ENCODE measurements at regions not wholly inside any gene's neighbourhood (a gene's known extent, or its start where the extent isn't known, plus 50 kb on each side); places are given as distances from the start of the nearest gene placed in this dataset.

DNA sequence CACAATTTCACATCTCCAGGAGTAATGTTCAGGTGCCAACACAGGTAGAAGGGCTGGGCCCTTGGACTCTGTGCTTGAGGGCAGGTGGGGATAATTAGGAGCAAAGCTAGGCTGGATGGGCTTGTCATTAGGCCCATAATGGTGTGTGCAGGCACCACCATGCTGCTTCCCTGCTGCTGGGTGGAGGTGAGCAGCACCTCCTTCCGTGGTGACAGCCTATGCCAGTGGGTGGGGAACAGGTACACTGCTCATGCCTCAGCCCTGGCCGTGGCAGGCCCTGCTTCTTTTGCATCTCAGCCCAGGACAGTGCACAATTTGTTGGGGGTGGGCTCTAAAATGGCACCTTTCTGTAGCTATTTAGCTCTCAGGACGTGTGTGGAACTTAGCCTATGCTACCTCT lies 955.5 kb downstream of the TMTC2 start:
- Mint-ChIP-seq H3K4me3 (no peak overlapping the region), H3K36me3 (ENCODE audit: low read depth) (no peaks in the 10 kb centered on the region), H3K27ac (no peak overlapping the region), H3K9me3 (peaks cover 6% of the 10 kb centered on the region), H3K4me1 (ENCODE audit: low read depth) (no peaks in the 10 kb centered on the region), H3K27me3 (no peaks in the 10 kb centered on the region)
- CTCF ChIA-PET, result no interaction called here
- no peak for ATAC-seq
- no peak for DNase-seq
- TF ChIP-seq, protein P1, sequence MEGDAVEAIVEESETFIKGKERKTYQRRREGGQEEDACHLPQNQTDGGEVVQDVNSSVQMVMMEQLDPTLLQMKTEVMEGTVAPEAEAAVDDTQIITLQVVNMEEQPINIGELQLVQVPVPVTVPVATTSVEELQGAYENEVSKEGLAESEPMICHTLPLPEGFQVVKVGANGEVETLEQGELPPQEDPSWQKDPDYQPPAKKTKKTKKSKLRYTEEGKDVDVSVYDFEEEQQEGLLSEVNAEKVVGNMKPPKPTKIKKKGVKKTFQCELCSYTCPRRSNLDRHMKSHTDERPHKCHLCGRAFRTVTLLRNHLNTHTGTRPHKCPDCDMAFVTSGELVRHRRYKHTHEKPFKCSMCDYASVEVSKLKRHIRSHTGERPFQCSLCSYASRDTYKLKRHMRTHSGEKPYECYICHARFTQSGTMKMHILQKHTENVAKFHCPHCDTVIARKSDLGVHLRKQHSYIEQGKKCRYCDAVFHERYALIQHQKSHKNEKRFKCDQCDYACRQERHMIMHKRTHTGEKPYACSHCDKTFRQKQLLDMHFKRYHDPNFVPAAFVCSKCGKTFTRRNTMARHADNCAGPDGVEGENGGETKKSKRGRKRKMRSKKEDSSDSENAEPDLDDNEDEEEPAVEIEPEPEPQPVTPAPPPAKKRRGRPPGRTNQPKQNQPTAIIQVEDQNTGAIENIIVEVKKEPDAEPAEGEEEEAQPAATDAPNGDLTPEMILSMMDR (IDR thresholded peaks at IDR 0.05), result no peak
- intact Hi-C loops (cut with micrococcal nuclease), result no loop called here
- POLR2A ChIA-PET, result no interaction called here

DNA sequence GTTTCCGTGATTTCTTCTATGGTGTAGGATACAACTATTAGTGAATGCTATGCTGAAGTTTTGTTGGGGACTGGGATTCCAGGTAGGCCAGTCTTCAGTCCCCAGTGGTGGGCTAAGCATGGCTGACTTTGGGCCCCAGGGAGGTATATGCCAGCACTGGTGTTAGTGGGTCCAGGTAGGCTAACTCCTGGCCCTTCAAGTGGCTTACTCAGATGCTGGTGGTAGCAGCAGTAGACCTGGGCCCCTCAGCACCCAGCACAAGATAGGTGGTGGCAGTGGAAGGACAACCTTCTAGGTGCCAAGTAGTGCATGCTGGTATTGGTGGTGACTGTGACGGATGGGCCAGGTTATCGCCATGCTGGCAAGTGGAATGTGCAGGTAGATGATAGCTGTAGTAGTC lies 955.1 kb downstream of the TMTC2 start:
- CTCF ChIA-PET, result no interaction called here
- intact Hi-C loops (cut with micrococcal nuclease), result no loop called here
- no peaks in the 10 kb centered on the region for H3K36me3 Mint-ChIP-seq (ENCODE audit: low read depth)
- TF ChIP-seq, protein P1 (IDR thresholded peaks at IDR 0.05), result no peak
- H3K27ac Mint-ChIP-seq, result no peak overlapping the region
- no peak overlapping the region for H3K4me3 Mint-ChIP-seq
- ATAC-seq, result no peak
- no peaks in the 10 kb centered on the region for H3K4me1 Mint-ChIP-seq (ENCODE audit: low read depth)
- H3K27me3 Mint-ChIP-seq, result no peaks in the 10 kb centered on the region
- peaks cover 6% of the 10 kb centered on the region for H3K9me3 Mint-ChIP-seq
- POLR2A ChIA-PET, result no interaction called here
- DNase-seq, result no peak

DNA sequence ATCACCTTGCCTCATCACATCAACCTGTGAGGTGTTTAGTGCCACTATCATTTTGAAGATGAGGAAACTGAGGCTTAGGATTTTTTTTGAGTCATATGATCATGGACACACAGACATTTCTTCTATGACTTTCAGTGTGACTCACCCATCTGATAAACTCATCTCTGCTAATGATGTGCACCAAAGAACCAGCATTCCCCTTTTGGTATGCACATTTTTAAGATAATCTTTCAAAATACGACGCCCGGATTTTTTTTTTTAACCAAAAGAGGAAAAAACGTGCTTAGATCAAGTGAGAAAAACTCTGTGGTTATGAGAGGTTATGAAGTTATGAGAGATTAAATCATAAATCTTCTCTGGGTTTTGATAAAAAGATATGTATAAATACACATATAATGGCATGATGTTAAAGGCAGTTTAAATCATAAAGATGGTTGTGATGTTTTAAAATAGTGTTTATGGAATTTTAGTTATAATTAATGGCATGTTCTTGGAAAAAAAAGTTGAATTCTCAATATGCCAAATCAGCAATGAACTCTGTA lies 948.1 kb downstream of the TMTC2 start:
- H3K4me1 Mint-ChIP-seq (ENCODE audit: low read depth), result no peaks in the 10 kb centered on the region
- intact Hi-C loops (cut with micrococcal nuclease), result no loop called here
- ChIA-PET POLR2A (no interaction called here), CTCF (no interaction called here)
- DNase-seq (no peak), ATAC-seq (no peak)
- H3K9me3 Mint-ChIP-seq, result peaks cover 6% of the 10 kb centered on the region
- TF ChIP-seq, protein P1 (IDR thresholded peaks at IDR 0.05), result no peak
- no peaks in the 10 kb centered on the region for H3K36me3 Mint-ChIP-seq (ENCODE audit: low read depth)
- no peak overlapping the region for H3K4me3 Mint-ChIP-seq
- no peaks in the 10 kb centered on the region for H3K27me3 Mint-ChIP-seq
- H3K27ac Mint-ChIP-seq, result no peak overlapping the region

DNA sequence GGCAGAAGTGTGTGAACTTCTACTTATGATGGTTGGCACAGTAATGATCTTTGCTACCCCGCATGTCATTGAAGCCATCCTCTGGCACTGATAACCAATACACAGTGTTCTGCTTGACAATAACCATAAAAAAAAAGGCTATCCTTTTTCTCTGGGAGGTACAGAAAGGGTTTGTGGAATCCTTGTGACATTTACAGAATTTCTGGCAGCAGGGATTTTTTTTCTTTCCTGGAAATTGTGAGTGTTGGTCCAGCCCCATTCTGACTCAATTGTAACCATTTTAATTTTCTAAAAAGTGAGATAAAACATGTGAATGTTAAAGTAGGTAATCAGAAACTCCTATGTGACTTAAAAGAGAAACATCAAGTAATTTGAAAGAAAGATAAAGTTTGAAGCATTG lies 943.8 kb downstream of the TMTC2 start:
- TF ChIP-seq, protein P1 (IDR thresholded peaks at IDR 0.05), result no peak
- H3K27ac Mint-ChIP-seq, result no peak overlapping the region
- no peak overlapping the region for H3K4me3 Mint-ChIP-seq
- H3K27me3 Mint-ChIP-seq, result no peaks in the 10 kb centered on the region
- peaks cover 4% of the 10 kb centered on the region for H3K9me3 Mint-ChIP-seq
- intact Hi-C loops (cut with micrococcal nuclease), result no loop called here
- ChIA-PET POLR2A (no interaction called here), CTCF (no interaction called here)
- DNase-seq, result no peak
- no peak for ATAC-seq
- H3K4me1 Mint-ChIP-seq (ENCODE audit: low read depth), result no peaks in the 10 kb centered on the region
- no peaks in the 10 kb centered on the region for H3K36me3 Mint-ChIP-seq (ENCODE audit: low read depth)

DNA sequence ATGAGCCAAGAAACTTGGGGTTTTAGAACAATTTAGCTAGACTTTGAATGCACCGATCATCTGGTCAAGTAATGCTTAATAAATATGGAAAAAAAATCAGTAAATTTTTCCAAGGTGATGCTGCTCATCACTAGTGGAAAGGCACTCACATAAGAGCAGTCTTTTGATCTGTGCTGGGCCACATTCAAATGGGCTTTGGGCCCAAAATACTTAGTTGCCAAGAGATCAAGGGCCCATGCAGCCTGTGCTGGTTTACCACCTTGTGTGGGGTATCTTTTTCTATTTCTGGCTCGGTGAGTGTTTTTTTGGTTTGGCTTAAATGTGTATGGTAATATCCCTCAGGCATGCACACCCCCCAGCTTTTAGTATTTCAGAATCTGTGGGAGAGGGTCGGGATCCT lies 943.2 kb downstream of the TMTC2 start:
- peaks cover 4% of the 10 kb centered on the region for H3K9me3 Mint-ChIP-seq
- DNase-seq, result no peak
- H3K36me3 Mint-ChIP-seq (ENCODE audit: low read depth), result no peaks in the 10 kb centered on the region
- CTCF ChIA-PET, result no interaction called here
- no peaks in the 10 kb centered on the region for H3K27me3 Mint-ChIP-seq
- TF ChIP-seq, protein P1 (IDR thresholded peaks at IDR 0.05), result no peak
- no peak overlapping the region for H3K27ac Mint-ChIP-seq
- no peak for ATAC-seq
- POLR2A ChIA-PET, result no interaction called here
- intact Hi-C loops (cut with micrococcal nuclease), result no loop called here
- H3K4me3 Mint-ChIP-seq, result no peak overlapping the region
- no peaks in the 10 kb centered on the region for H3K4me1 Mint-ChIP-seq (ENCODE audit: low read depth)

All from activated CD8-positive, alpha-beta T cell treated with anti-CD3 and anti-CD28 coated beads for 36 hours (primary cell).